Gastrocnemius medialis (tissue), 4 donors: ENCODE measurements at regions not wholly inside any gene's neighbourhood (a gene's known extent, or its start where the extent isn't known, plus 50 kb on each side); places are given as distances from the start of the nearest gene placed in this dataset.

ENCODE experiments used
- ATAC-seq, 2 donors: fragments of 150-250 bp; one replicate each; pipeline ENCODE4 v1.9.1; 2016
- DNase-seq, 2 donors: peaks; one replicate each; pipeline ENCODE4 v3.0.0-alpha.2; 2019
- H3K27ac ChIP-seq, 4 donors: fragments of 200-600 bp; sonication (generic); 1 replicate in 1 of 4; 2 replicates in 3 of 4; pipeline ENCODE4 v1.5.1; 2016 to 2018; ENCODE audit warnings: mild to moderate bottlenecking in 2 of 4, moderate library complexity in 1 of 4
- H3K27me3 ChIP-seq, 3 donors: fragments of 200-600 bp; sonication (generic) in 2 of 3; 1 replicate in 1 of 3; 2 replicates in 2 of 3; pipeline versions ENCODE4 v1.5.1 to v1.6.0; 2016 to 2019; ENCODE audit warnings: mild to moderate bottlenecking in 1 of 3, moderate library complexity in 1 of 3
- H3K36me3 ChIP-seq, 2 donors: fragments of 200-600 bp; sonication (generic) in 1 of 2; one replicate each; pipeline ENCODE4 v1.5.1; 2017 to 2018
- H3K4me1 ChIP-seq, 2 donors: fragments of 200-600 bp; sonication (generic) in 1 of 2; one replicate each; pipeline ENCODE4 v1.5.1; 2016 to 2017; ENCODE audit warnings: mild to moderate bottlenecking in 2 of 2
- H3K4me3 ChIP-seq, 4 donors: fragments of 200-600 bp; sonication (generic) in 3 of 4; 1 replicate in 1 of 4; 2 replicates in 3 of 4; pipeline ENCODE4 v1.5.1; 2016 to 2019; ENCODE audit warnings: mild to moderate bottlenecking in 2 of 4
- H3K9me3 ChIP-seq, 3 donors: fragments of 200-600 bp; sonication (generic) in 2 of 3; 1 replicate in 1 of 3; 2 replicates in 2 of 3; pipeline ENCODE4 v1.5.1; 2016 to 2019
- POLR2A ChIP-seq, 2 donors: fragments of 450-650 bp; IDR thresholded peaks; one replicate each; pipeline ENCODE4 v1.6.1; 2017; ENCODE audit warnings: antibody characterized with exemption in 2 of 2, mild to moderate bottlenecking in 2 of 2, moderate library complexity in 2 of 2
- in situ Hi-C, 4 donors: fragments of 200-750 bp; cut with MboI; loops; one replicate each; pipeline versions ENCODE4 v1.15.0 to v1.8.0; 2017; ENCODE audit warnings: low sequenced_read_pairs in 4 of 4
- intact Hi-C: fragments of 100-400 bp; cut with DNase I; formaldehyde crosslinking; loops from one replicate; pipeline ENCODE4 v1.15.1; 2023; ENCODE audit warnings: low total_unique reads
- TF ChIP-seq, protein P1 (sequence below), 5 experiments: fragments of 450-650 bp in 3 of 5; fragments of 200-600 bp in 2 of 5; sonication (generic) in 2 of 5; IDR thresholded peaks in 4 of 5; conservative IDR thresholded peaks in 1 of 5; 1 replicate in 4 of 5; 2 replicates in 1 of 5; pipeline ENCODE4 v1.5.1; 2016 to 2019; ENCODE audit warnings: antibody characterized with exemption in 5 of 5, mild to moderate bottlenecking in 3 of 5, moderate library complexity in 3 of 5

DNA sequence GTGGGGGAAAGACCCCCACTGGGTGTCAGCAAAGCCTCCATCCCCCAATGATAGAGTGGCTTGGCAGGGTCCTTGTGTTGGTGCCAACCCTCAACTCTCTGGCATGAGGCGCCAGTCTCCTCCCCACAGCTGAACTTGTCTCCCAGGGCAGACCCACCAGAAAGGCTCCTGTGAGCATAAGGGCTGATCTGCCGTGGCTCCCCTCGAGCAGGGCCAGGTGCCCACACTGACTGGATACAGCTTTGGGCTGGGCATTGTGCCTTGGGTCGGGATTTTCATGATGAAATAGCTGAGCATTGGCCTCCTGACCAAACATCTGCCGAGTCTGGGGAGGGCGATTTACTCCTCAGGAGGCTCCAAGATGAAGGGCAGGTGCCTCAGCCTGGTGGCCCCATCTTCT, 68.1 kb upstream of the NPTX2 start:
- no peak for TF ChIP-seq POLR2A (IDR thresholded peaks at IDR 0.05)
- TF ChIP-seq, protein P1, sequence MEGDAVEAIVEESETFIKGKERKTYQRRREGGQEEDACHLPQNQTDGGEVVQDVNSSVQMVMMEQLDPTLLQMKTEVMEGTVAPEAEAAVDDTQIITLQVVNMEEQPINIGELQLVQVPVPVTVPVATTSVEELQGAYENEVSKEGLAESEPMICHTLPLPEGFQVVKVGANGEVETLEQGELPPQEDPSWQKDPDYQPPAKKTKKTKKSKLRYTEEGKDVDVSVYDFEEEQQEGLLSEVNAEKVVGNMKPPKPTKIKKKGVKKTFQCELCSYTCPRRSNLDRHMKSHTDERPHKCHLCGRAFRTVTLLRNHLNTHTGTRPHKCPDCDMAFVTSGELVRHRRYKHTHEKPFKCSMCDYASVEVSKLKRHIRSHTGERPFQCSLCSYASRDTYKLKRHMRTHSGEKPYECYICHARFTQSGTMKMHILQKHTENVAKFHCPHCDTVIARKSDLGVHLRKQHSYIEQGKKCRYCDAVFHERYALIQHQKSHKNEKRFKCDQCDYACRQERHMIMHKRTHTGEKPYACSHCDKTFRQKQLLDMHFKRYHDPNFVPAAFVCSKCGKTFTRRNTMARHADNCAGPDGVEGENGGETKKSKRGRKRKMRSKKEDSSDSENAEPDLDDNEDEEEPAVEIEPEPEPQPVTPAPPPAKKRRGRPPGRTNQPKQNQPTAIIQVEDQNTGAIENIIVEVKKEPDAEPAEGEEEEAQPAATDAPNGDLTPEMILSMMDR (IDR thresholded peaks at IDR 0.05 in 4 of 5, conservative IDR thresholded peaks at IDR 0.05 in 1 of 5): no peak
- no peak overlapping the region for H3K4me3 ChIP-seq
- no peaks in the 10 kb centered on the region for H3K27me3 ChIP-seq
- H3K4me1 ChIP-seq: no peaks in the 10 kb centered on the region
- in situ Hi-C loops (no loop called here), intact Hi-C loops (no loop called here)
- H3K27ac ChIP-seq: no peak overlapping the region
- no peaks in the 10 kb centered on the region for H3K36me3 ChIP-seq
- ATAC-seq (no peak), DNase-seq (no peak)
- no peaks in the 10 kb centered on the region for H3K9me3 ChIP-seq

DNA sequence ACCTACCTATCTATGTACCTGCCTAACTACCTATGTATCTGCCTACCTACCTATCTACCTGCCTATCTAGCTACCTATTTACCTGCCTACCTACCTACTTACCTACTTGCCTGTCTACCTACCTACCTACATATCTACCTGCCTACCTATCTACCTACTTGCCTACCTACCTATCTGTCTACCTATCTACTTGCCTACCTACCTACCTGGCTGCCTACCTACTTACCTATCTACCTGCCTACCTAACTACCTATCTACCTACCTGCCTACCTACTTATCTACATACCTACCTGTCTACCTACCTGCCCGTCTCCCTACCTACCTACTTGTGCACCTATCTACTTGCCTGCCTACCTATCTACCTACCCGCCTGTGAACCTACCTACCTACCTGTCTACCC, 68.7 kb upstream of the NPTX2 start:
- in situ Hi-C loops: no loop called here
- Histone ChIP-seq H3K27me3 (no peaks in the 10 kb centered on the region), H3K4me1 (no peaks in the 10 kb centered on the region), H3K27ac (no peak overlapping the region), H3K36me3 (no peaks in the 10 kb centered on the region), H3K9me3 (no peaks in the 10 kb centered on the region), H3K4me3 (no peak overlapping the region)
- TF ChIP-seq, protein P1 (IDR thresholded peaks at IDR 0.05 in 4 of 5, conservative IDR thresholded peaks at IDR 0.05 in 1 of 5): no peak
- no peak for TF ChIP-seq POLR2A (IDR thresholded peaks at IDR 0.05)
- DNase-seq (no peak), ATAC-seq (no peak)
- intact Hi-C loops: no loop called here

DNA sequence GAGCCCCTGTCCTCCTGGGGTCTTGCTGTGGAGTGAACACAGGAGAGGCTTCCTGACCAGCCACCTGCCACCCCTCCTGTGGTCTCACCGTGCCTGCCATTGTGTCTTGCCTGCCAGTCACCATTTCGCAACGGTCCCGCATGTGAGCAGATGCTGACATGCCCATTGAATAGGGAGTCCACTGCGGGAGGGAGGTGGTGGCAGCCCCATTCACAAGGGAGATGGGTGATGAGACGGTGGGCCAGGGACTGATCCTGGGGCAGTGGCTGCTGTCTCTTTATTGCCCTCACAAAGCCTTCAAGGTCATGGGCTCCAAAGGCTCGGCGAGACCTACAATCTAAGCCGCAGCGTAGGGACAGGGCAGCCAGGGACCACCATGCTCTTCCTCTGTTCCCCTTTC, 76.0 kb upstream of the NPTX2 start:
- in situ Hi-C loops: no loop called here
- no peak for TF ChIP-seq POLR2A (IDR thresholded peaks at IDR 0.05)
- TF ChIP-seq, protein P1 (IDR thresholded peaks at IDR 0.05 in 4 of 5, conservative IDR thresholded peaks at IDR 0.05 in 1 of 5): no peak
- intact Hi-C loops: no loop called here
- ATAC-seq (no peak), DNase-seq (no peak)
- Histone ChIP-seq H3K4me1 (no peaks in the 10 kb centered on the region), H3K27ac (no peak overlapping the region), H3K27me3 (no peaks in the 10 kb centered on the region), H3K4me3 (no peak overlapping the region), H3K36me3 (no peaks in the 10 kb centered on the region), H3K9me3 (no peaks in the 10 kb centered on the region)

DNA sequence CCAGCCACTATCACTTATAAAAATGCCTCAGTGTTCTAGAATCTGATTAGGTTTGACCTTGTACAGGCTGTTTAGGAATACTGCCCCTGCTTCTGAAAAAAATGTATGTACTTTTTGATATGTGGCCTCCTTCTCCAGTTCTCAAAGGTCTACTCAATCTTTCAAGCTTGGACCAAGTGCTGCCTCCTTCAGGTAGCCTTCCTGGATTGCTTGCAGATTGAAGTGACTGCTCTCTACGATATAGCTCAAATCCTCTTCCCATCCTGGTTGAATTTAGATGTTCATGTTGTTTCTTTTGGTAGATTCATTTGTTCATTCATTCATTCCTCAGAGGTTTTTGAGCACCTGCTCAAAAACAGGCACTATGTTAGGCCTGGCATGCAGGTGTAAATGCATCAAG, 77.2 kb upstream of the NPTX2 start:
- no peaks in the 10 kb centered on the region for H3K9me3 ChIP-seq
- in situ Hi-C loops: no loop called here
- no peak for TF ChIP-seq POLR2A (IDR thresholded peaks at IDR 0.05)
- TF ChIP-seq, protein P1 (IDR thresholded peaks at IDR 0.05 in 4 of 5, conservative IDR thresholded peaks at IDR 0.05 in 1 of 5): no peak
- no peak for DNase-seq
- intact Hi-C loops: no loop called here
- no peaks in the 10 kb centered on the region for H3K4me1 ChIP-seq
- no peak overlapping the region for H3K4me3 ChIP-seq
- no peak overlapping the region for H3K27ac ChIP-seq
- no peaks in the 10 kb centered on the region for H3K36me3 ChIP-seq
- no peak for ATAC-seq
- no peaks in the 10 kb centered on the region for H3K27me3 ChIP-seq

DNA sequence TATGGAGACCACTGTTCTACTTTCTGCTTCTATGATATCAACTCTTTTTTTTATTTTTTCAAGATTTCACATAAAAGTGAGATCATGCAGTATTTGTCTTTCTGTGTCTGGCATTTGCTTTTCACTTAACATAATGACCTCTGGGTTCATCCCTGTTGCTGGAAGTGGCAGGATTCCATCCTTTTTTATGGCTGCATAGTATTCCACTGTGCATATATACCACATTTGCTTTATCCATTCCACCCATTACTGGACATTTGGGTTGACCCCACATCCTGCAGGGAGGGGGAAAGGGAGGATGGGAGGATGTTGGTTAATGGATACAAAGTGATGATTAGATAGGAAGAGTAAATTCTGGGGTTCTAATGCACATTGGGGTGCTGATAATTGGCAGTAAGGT, 80.3 kb upstream of the NPTX2 start:
- Histone ChIP-seq H3K4me1 (no peaks in the 10 kb centered on the region), H3K4me3 (no peak overlapping the region), H3K36me3 (no peaks in the 10 kb centered on the region), H3K9me3 (no peaks in the 10 kb centered on the region), H3K27me3 (no peaks in the 10 kb centered on the region), H3K27ac (no peak overlapping the region)
- DNase-seq (no peak), ATAC-seq (no peak)
- TF ChIP-seq, protein P1 (IDR thresholded peaks at IDR 0.05 in 4 of 5, conservative IDR thresholded peaks at IDR 0.05 in 1 of 5): no peak
- TF ChIP-seq POLR2A (IDR thresholded peaks at IDR 0.05): no peak
- intact Hi-C loops: no loop called here
- in situ Hi-C loops: no loop called here
